HS-5 (cell line): ENCODE measurements at regions not wholly inside any gene's neighbourhood (a gene's known extent, or its start where the extent isn't known, plus 50 kb on each side); places are given as distances from the start of the nearest gene placed in this dataset.

ENCODE experiments used
- DNase-seq: peaks from one replicate; pipeline ENCODE4 v3.0.0-alpha.2; 2012; ENCODE audit warnings: low read depth

GRCh38 chr10:58451193-58451889 lies 61.3 kb upstream of the BICC1 start:
- DNase-seq: no peak

- no peak for DNase-seq
Measured at GRCh38 chr10:58453105-58453504, 59.6 kb upstream of the BICC1 start.

GRCh38 chr10:58456179-58456578 lies 56.5 kb upstream of the BICC1 start:
- no peak for DNase-seq

GRCh38 chr10:58457761-58458616 lies 54.7 kb upstream of the BICC1 start:
- DNase-seq: peak; percentile 57

GRCh38 chr10:58459069-58459468 lies 53.6 kb upstream of the BICC1 start:
- DNase-seq: no peak

GRCh38 chr10:58460157-58460556 lies 52.5 kb upstream of the BICC1 start:
- no peak for DNase-seq

- no peak for DNase-seq
Measured at GRCh38 chr10:58462863-58463507, 49.7 kb upstream of the BICC1 start.
